GM18505 (cell line): ENCODE measurements at regions not wholly inside any gene's neighbourhood (a gene's known extent, or its start where the extent isn't known, plus 50 kb on each side); places are given as distances from the start of the nearest gene placed in this dataset.

Source experiments
- ATAC-seq: cut with Tn5 transposase; IDR thresholded peaks from one replicate; pipeline ENCODE4 v1.9.1; 2021; ENCODE audit not compliant: unreplicated experiment
- POLR2A ChIP-seq: IDR thresholded peaks from 4 replicates; pipeline ENCODE4 v1.6.1; 2011; ENCODE audit warnings: borderline replicate concordance; ENCODE audit not compliant: insufficient read depth, insufficient read length; ENCODE audit errors: extremely low read depth

GRCh38 chr3:182052332-182052731, 340.6 kb downstream of the SOX2 start:
- ATAC-seq, result no peak
- no peak for TF ChIP-seq POLR2A

GRCh38 chr3:182052757-182053156, 341.0 kb downstream of the SOX2 start:
- no peak for ATAC-seq
- TF ChIP-seq POLR2A, result no peak

GRCh38 chr3:182058488-182058887, 346.8 kb downstream of the SOX2 start:
- ATAC-seq, result no peak

DNA sequence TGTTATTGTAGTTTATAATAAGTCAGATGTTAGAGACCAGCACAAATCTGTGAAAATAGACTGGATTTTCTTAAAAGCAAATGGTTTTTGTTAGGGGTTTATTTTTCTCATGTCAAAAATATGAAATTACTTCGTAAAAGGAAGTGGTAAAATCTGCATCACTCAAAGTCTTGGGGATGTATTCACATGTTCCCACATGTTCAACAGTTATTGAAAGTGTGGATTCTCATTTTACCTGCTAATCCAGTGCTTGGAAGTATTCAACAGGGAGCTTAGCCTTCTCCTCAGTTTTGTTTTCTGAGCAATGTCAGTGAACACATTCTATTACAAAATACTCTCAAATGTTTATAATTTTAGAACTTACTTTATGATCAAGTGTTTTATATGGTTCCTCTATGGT, 352.0 kb downstream of the SOX2 start:
- no peak for ATAC-seq

More at GRCh38 chr3:182058488-182058887, 346.8 kb downstream of the SOX2 start:
- no peak for TF ChIP-seq POLR2A

DNA sequence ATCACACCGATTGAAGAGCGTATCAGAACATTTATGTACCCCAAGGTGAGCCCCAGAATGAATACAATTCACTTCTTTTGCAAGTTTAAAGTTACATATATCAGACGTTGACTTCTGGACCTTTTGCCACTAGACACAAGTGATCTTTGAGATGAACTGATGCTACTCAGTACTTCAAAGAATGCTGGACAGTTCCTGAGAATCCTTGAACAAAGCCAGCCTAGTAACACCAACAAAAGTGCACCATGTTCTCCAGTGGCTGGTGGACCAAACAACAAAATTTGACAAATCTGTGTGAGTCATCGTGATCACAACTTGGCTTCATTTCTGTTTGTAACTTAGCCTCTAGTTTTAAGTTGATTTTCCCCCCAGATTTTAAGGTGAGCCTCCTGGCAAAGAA, 355.7 kb downstream of the SOX2 start:
- ATAC-seq, result no peak
- TF ChIP-seq POLR2A, result no peak

More for the DNA sequence above, 352.0 kb downstream of the SOX2 start:
- no peak for TF ChIP-seq POLR2A

- no peak for ATAC-seq
- no peak for TF ChIP-seq POLR2A
Observed at GRCh38 chr3:182078316-182078715, 366.6 kb downstream of the SOX2 start.

DNA sequence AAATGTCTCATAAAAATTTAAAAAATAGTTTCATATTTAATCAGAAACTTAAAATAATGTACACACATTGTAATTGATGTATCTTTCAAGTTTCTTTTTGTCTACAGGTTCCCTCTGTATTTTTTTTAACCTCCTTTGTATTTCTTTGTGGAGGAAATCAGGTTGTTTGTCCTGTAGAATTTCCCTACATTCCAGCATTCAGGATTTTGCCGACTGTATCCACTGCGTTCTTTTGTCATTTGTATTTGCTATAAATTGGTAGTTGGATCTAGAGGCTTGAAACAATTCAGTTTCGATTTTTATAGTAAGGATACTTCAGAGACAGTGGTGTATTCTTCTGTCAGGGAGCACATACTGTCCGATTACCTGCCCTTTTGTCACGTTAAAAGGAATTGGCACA, 367.2 kb downstream of the SOX2 start:
- ATAC-seq, result no peak
- TF ChIP-seq POLR2A, result no peak

GRCh38 chr3:182081096-182081495, 369.4 kb downstream of the SOX2 start:
- no peak for ATAC-seq
- TF ChIP-seq POLR2A, result no peak

DNA sequence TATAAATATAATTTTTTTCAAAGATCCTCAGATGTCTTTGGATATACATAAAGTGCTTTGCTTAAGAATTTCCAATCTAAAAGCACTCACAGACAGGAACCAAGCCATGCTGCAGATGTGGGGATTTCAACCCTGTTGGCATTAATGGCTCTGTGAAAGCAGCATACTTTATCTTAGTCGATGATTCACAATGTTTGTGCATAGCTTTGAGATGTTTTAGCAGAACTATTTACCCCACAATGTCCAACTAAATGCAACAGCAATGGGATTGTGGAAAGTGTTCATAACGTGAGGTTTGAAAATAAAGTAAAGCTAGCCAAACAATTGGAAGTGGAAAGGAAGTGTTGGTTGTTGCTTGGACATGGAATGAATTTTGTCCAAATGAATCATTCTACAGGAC, 371.4 kb downstream of the SOX2 start:
- no peak for ATAC-seq

GRCh38 chr3:182092662-182093262, 381.0 kb downstream of the SOX2 start:
- TF ChIP-seq POLR2A, result no peak
- ATAC-seq, result peak; percentile 62

More for the DNA sequence above, 371.4 kb downstream of the SOX2 start:
- TF ChIP-seq POLR2A, result no peak

GRCh38 chr3:182094321-182094720, 382.6 kb downstream of the SOX2 start:
- no peak for ATAC-seq
- TF ChIP-seq POLR2A, result no peak

- no peak for TF ChIP-seq POLR2A
- ATAC-seq, result no peak
Observed at GRCh38 chr3:182104881-182105280, 393.2 kb downstream of the SOX2 start.

GRCh38 chr3:182105875-182106274, 394.1 kb downstream of the SOX2 start:
- no peak for TF ChIP-seq POLR2A
- ATAC-seq, result no peak

GRCh38 chr3:182108371-182108770, 396.6 kb downstream of the SOX2 start:
- no peak for ATAC-seq

GRCh38 chr3:182111967-182112366, 400.2 kb downstream of the SOX2 start:
- TF ChIP-seq POLR2A, result no peak
- no peak for ATAC-seq

More at GRCh38 chr3:182108371-182108770, 396.6 kb downstream of the SOX2 start:
- no peak for TF ChIP-seq POLR2A
